ENCODE measurements at regions not wholly inside any gene's neighbourhood (a gene's known extent, or its start where the extent isn't known, plus 50 kb on each side); places are given as distances from the start of the nearest gene placed in this dataset.

GRCh38 chr13:62137629-62138405, 722.2 kb upstream of the PCDH20 start:
- Histone ChIP-seq H3K9ac (ENCODE audit: insufficient read depth, low read depth, low read length) (no peak overlapping the region), H3K4me1 (ENCODE audit: insufficient read depth, low read length) (no peaks in the 10 kb centered on the region), H3K4me3 (replicated peaks in 1 of 3; ENCODE audit: insufficient read depth in 1 of 3, low read depth in 2 of 3, low read length in 3 of 3) (no peak overlapping the region), H3K79me2 (ENCODE audit: insufficient read depth, low read length) (no peaks in the 10 kb centered on the region), H4K20me1 (ENCODE audit: insufficient read depth, low read length) (no peaks in the 10 kb centered on the region), H3K27me3 (ENCODE audit: control insufficient read depth in 1 of 2, insufficient read depth in 2 of 2, low read length in 2 of 2) (no peaks in the 10 kb centered on the region), H3K36me3 (replicated peaks in 1 of 2; ENCODE audit: control insufficient read depth in 1 of 2, insufficient read depth in 2 of 2, low read length in 2 of 2) (no peaks in the 10 kb centered on the region), H3K27ac (ENCODE audit: extremely low read length, insufficient read depth, low read length) (no peak overlapping the region), H2AFZ (ENCODE audit: low read length) (no peak overlapping the region), H3K4me2 (ENCODE audit: low read depth, low read length) (no peak overlapping the region), H3K9me3 (ENCODE audit: low read length) (peaks cover 13% of the 10 kb centered on the region; the same call in 1 of the 2 replicates)
- FAIRE-seq (no peak), ATAC-seq (no peak), DNase-seq (ENCODE audit: low spot score) (no peak)
- no TSS peak for BruUV-seq (replicated peaks)
- ChIA-PET POLR2A (no interaction called here), CTCF (ENCODE audit: low intra/inter-chr PET ratio, low total read pairs) (no interaction called here)
- 90% methylated on average over 1 of the region's 2 CpGs for WGBS (ENCODE audit: low lambda C conversion rate)
- in situ Hi-C loops (cut with HindIII; ENCODE audit: extremely low pct_ligation_motif_present, low pct_unique_long_range_greater_than_20kb) (no loop called here), intact Hi-C loops (cut with micrococcal nuclease; ENCODE audit: unreplicated experiment) (no loop called here)
- TF ChIP-seq ZNF550 (CRISPR knock-in tag; IDR thresholded peaks at IDR 0.05; ENCODE audit: borderline replicate concordance) (no peak), DPF2 (CRISPR knock-in tag; IDR thresholded peaks at IDR 0.05; ENCODE audit: borderline replicate concordance, low read depth) (no peak), POGZ (CRISPR knock-in tag; IDR thresholded peaks at IDR 0.05) (no peak), YY1 (IDR thresholded peaks at IDR 0.05; ENCODE audit: insufficient read depth, insufficient replicate concordance, low read depth, low read length) (no peak), RXRB (CRISPR knock-in tag; IDR thresholded peaks at IDR 0.05; ENCODE audit: borderline replicate concordance) (no peak), ZNF12 (CRISPR knock-in tag; IDR thresholded peaks at IDR 0.05) (no peak), ZNF768 (CRISPR knock-in tag; IDR thresholded peaks at IDR 0.05) (no peak)
- TF ChIP-seq, protein P1, sequence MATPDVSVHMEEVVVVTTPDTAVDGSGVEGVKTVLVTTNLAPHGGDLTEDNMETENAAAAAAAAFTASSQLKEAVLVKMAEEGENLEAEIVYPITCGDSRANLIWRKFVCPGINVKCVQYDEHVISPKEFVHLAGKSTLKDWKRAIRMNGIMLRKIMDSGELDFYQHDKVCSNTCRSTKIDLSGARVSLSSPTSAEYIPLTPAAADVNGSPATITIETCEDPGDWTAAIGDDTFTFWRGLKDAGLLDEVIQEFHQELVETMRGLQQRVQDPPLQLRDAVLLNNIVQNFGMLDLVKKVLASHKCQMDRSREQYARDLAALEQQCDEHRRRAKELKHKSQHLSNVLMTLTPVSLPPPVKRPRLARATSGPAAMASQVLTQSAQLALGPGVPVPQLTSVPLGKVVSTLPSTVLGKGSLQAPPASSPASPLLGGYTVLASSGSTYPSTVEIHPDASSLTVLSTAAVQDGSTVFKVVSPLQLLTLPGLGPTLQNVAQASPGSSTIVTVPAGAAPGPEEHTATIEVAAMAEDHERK (CRISPR knock-in tag; IDR thresholded peaks at IDR 0.05; ENCODE audit: low read depth): no peak
